Kidney capillary endothelial cell (primary cell): ENCODE measurements at regions not wholly inside any gene's neighbourhood (a gene's known extent, or its start where the extent isn't known, plus 50 kb on each side); places are given as distances from the start of the nearest gene placed in this dataset.
A peak's percentile ranks its signal among the peaks of the same experiment; 100 is the strongest.

Experiments used
- DNase-seq: peaks from one replicate; pipeline ENCODE4 v3.0.0-alpha.2; 2018; ENCODE audit warnings: low spot score

DNA sequence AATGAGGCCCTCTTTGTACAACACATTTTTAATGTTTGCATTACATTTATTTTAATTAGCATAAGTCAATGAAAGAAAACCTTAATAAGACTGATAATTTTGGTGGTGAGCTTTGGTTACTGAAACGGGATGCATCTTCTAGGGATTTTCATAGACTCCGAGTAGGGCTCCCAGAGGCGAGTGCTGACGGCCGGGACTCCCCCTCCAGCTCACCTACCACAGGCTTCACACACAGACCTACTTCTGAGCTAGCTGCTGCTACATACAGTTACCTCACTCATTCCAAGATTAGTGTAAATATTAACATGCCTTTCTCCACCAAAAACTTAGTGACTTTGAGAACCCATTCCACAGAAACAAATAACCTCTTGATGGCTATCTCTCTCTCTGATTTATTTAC, 271.1 kb downstream of the GALR1 start:
- no peak for DNase-seq

DNA sequence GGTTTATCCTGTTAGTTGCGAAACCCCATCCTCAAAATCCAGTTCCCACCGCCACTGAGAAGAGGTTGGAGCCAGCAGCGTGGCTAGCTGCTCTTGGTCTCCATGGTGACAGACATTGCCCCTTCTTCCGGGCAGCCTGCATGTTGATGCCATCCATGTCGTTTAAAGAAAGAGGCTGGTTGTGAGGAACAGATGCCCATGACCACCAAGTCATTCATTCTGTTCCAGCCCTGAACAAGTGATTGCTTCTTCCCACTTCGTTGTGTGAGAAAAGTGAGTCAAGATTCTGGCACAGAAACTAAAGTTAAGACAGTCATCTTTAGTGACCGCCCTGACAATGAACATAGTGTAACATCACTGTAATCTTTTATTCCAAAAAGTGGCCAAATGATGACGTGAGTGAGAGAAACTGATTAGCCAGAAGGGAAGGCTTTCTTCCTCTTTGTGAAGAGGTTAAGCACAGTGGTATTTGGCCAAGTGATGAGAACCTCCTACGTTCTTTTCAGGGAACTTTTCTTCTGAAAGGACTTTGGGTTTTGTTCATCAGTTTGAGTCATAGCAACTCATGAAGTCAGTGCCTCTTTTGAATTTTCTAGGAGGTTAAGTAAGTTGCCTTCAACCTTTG, 272.5 kb downstream of the GALR1 start:
- no peak for DNase-seq

GRCh38 chr18:77524909-77525308, 275.3 kb downstream of the GALR1 start:
- no peak for DNase-seq

DNA sequence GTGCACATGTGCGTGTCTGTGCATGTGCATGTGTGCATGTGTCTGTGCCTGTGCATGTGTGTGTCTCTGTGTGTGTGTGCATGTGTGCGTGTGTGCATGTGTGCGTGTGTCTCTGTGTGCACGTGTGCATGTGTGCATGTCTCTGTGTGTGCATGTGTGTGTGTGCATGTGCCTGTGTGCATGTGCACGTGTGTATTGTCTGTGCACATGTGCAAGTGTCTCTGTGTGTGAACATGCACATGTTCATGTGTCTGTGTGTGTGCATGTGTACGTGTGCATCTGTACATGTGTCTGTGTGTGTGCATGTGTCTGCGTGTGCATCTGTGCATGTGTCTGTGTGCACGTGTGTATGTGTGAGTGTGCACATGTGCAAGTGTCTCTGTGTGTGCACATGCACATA, 277.3 kb downstream of the GALR1 start:
- DNase-seq = no peak

GRCh38 chr18:77528872-77529271, 279.2 kb downstream of the GALR1 start:
- no peak for DNase-seq

DNA sequence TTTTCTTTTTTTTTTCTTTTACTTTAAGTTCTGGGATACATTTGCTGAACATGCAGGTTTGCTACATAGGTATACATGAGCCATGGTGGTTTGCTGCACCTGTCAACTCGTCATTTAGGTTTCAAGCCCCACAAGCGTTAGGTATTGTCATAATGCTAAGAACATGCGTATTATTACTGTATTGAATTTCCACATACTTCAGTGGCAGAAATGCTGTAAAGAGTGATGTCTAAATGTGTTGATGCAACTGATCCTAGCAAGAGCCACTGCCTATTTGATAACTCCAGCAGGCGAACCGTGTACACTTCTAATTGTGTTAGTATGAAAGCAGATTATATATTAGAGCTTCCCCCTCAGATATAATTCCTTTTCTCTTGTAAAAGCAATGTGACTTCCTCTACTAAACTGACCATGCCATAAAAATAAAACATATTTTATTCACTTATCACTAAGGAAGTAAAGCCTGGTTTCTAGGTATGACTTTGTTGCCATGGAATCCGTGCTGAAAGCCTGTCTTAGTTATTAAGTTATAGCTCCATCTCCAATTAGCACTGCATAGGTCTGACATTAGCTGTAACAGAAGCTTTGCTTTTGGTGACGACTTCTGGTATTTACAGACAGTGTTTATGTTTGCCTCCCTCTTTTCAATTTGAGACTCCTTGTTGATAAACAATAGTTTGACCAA, 280.0 kb downstream of the GALR1 start:
- DNase-seq = no peak

DNA sequence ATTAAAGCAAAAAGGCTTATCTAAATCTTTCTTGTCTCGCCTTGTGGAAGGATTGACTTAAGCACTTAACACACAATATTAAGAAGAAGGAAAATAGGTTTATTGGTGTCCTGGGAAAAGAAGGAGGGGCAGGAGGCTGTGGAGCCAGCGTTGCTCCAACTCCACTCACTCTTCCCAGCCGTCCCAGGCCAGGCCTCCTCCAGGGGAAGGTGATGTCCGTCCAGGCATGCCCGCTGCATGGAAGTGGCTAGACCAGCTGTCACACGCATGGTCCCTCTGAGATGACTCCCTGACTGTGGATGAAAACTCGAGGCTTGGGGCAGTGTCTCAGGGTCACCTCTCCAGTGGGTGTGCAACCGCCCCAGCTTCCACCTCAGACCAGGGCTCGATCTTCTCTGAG, 281.1 kb downstream of the GALR1 start:
- DNase-seq = no peak

DNA sequence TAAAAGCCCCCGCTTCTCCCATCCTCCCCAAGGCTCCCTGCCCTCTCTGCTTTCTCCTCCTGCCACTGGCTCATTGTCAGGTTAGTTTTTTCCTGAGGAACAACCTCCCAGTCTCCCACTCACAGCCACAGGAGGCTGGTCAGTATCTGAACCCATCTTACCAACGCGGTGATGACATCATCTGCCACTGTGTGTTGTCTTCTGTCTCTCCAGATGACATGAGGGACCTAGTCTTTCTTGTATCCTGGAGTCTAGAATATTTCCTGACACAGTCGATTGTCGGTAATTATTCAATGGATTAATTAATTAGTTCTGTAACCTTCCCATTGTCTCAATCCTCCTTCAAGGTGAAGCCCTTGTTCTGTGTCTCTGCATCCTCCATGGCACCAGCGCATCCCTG, 290.2 kb downstream of the GALR1 start:
- DNase-seq = no peak

DNA sequence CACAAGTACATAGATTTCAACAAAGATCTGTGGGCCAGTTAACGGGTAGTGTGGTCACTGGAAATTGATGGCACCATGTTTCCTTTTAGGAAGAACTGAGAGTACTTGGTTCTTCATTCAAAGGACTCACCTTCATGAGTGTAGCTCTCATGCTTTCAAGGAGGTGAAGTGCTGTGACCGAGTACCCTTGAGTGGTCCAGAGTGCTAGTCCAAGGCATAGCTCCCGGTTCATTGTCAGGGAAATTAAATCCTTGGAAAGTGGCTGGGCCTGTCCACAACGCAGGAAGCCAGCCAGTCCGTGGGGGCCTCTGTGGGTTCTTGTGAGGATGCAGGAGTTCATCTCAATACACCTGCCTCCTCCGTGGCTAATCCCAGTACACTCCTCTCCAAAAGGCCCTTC, 295.1 kb downstream of the GALR1 start:
- no peak for DNase-seq

- no peak for DNase-seq
Observed at GRCh38 chr18:77547757-77548156, 298.1 kb downstream of the GALR1 start.

- no peak for DNase-seq
Observed at GRCh38 chr18:77548790-77549420, 299.3 kb downstream of the GALR1 start.

DNA sequence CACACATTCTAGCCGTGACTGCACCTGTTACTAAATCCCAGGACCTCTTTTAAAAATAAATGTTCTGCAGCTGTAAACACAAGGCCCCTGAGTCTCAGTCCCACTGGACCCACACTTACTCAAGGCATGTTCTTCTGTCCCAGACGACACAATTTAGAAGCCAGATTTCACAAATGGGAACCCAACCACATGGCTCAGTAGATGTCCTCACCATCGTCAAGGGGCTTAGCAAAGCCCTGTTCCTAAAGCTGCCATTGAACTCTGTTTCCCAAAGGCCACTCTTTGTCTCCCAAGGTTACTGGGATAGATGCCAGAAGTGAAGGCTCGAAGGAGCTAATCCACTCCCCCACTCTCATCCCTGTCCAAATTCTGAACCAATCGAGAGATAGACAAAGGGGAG, 301.0 kb downstream of the GALR1 start:
- DNase-seq = no peak

DNA sequence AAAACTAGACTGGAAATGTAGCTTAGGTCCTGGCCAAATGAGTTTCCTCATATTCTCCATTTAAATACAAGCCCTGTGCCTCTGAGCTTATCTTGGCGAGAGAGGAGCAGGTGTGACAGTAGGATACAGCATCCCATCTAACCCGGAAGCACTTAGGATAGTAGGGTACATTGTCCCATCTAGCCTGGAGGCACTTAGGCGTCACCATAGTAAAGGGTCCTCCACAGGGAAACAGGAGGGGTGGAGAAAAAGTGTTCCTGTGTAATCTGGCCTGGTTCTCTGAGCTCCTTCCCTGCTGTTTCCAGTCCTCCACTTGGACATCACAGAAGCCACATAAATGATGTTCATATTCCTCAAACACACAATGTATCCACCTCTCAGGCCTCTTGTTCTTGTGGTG, 301.4 kb downstream of the GALR1 start:
- no peak for DNase-seq

DNA sequence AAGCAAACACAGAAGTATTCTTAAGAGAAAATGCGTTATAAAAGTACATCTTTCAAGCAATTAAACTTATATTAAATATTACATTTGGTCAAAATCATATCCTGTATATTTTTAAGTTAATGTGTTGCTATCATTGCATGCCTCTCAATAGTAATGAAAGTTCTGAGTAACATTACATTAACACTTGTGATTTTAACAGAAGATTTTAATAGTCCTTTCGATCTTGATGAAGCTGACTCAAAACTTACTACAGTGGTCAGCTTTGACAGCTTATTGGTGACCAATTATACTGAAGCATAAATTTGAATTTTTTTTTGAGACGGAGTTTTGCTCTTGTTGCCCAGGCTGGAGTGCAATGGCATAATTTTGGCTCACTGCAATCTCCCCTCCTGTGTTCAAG, 303.3 kb downstream of the GALR1 start:
- DNase-seq = no peak

DNA sequence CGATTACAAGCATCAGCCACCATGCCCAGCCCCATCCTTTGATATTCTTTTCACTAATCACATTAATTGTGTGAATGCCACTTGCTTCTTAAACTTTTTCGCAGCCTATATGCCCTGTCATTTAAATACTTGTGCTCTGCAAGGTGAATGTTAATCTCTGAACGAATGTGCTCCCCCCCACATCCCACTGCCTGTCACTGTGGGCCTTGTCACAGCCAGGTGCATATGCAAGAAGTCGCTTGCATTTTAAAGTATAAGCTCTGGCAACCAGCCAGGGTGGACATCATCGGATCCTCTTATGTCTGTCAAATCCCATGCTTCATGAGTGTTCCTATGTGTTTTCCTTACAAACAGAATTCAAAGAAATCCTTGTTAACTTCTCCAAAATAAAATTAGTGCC, 304.4 kb downstream of the GALR1 start:
- no peak for DNase-seq

DNA sequence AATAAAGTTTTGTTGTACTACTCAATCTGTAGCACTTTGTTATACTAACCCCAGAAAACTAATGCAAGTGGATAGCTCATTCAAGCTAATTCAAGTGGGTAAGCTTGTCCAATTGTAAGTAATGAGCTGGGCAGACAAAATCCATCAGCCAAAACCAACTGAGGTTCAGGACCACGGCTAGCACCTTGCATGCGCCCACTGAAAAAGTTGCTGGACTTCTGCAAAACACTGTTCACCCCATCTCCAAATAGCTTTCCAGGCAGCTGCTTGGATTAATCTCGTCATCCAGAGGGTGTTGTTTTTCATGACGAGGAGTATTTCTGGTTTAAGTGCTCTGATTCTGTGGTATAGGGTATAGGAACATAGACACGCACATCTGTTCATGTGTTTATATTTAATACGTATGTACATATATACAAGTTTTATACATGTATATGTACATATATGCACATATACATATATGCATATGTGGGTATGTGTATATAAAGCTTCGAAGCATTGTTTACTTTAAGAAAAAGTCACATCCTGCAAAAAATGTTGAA, 307.5 kb downstream of the GALR1 start:
- no peak for DNase-seq

DNA sequence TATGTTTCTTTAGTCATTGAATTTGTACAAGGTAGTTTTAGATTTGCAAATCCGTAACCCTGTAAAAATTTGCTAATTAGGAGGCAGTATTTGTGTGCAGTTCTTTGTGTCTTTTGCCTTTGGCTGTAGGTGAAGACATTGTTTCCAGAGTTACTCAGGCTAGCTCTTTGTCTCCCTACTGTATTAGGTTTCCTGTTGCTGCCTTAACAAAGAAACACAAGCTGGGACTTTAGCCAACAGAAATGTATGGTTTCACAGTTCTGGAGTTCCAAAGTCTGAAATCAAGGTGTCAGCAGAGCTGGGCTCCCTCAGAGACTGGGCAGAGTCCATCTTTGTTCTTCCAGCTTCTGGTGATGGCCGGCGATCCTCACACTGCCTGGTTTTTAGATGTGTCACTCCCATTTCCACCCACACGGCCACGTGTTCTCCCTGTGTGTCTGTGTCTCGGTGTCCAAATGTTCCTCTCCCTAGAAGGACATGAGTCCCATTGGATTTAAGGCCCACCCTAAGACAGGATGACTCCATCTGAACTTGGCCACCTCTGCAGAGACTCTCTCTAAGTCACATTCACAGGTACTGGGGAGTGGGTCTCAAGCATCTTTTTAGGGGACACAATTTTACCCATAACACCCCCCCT, 309.7 kb downstream of the GALR1 start:
- no peak for DNase-seq

GRCh38 chr18:77560341-77560992, 310.8 kb downstream of the GALR1 start:
- peak; percentile 23 for DNase-seq

DNA sequence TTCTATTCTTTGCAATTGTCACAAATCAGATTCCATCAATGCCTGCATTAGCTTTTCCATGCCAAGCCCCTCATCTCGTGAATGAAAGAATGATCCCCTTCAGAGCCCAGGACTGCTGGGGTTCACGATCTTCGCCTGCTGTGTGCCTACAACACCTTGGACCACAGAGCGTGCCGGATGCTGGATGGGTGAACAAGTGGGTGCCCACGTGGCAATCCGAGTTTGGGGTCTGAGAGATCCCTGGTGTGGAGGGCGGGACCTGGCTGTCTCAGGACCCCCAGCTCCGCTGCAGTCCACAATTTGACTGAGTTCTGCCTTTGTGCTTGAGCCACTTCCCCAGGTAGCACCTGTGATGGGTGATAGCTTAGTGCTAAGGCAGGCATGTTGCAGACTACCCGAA, 317.0 kb downstream of the GALR1 start:
- no peak for DNase-seq

GRCh38 chr18:77567205-77567604, 317.6 kb downstream of the GALR1 start:
- DNase-seq = no peak

DNA sequence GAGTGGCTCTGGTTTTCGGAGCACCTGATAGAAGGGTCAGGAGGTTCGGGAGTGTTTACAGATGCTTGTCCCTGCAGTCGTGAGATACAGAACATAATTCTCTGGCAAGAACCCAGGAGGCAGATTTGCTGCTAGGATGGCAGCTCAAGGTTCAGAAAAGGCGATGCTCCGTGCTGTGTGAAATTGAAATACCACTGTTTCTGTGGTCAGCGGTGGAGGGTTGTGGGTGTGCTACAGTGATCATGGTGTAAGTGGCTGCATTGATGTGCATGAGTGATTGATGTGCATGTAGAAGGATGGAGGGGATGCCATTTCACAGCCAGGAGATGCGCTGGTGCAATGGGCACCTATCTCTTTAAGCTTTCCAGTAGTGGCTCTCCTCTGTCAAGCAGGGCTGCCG, 322.1 kb downstream of the GALR1 start:
- no peak for DNase-seq

DNA sequence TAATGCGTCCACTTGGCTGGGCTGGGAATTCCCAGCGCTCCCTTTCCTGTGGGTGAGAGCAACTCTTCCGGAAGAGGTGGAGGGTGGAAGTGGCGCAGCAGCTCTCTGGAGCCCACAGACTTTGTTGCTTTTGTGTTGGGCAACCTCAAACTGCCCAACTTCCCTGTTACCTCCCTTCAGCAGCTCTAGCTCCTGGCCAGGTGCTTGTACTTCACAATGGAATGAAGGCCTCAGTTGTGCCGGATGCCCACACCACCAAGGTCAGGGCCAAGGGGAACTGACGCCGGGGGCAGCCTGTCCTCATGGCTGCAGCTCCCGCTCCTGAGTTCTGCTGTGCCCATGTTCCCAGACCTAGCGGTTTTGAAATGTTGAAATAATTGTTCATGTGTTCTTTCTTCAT, 322.9 kb downstream of the GALR1 start:
- DNase-seq = no peak
